A673 (cell line): ENCODE measurements at regions not wholly inside any gene's neighbourhood (a gene's known extent, or its start where the extent isn't known, plus 50 kb on each side); places are given as distances from the start of the nearest gene placed in this dataset.

ENCODE experiments used
- EZH2 ChIP-seq: fragments of 200-600 bp; sonication (generic); IDR thresholded peaks from 2 replicates; pipeline ENCODE4 v1.6.1; 2017; ENCODE audit warnings: borderline replicate concordance, low read depth, mild to moderate bottlenecking, mixed read lengths, antibody characterized with exemption, low read length; ENCODE audit not compliant: poor library complexity, severe bottlenecking
- TF ChIP-seq, protein P1 (sequence below): fragments of 300-800, 200-600 bp; sonication (generic); conservative IDR thresholded peaks from 2 replicates; pipeline ENCODE4 v1.5.1; 2017; ENCODE audit warnings: low read depth, mild to moderate bottlenecking, antibody characterized with exemption, low read length, moderate library complexity, mixed read lengths

- TF ChIP-seq, protein P1, sequence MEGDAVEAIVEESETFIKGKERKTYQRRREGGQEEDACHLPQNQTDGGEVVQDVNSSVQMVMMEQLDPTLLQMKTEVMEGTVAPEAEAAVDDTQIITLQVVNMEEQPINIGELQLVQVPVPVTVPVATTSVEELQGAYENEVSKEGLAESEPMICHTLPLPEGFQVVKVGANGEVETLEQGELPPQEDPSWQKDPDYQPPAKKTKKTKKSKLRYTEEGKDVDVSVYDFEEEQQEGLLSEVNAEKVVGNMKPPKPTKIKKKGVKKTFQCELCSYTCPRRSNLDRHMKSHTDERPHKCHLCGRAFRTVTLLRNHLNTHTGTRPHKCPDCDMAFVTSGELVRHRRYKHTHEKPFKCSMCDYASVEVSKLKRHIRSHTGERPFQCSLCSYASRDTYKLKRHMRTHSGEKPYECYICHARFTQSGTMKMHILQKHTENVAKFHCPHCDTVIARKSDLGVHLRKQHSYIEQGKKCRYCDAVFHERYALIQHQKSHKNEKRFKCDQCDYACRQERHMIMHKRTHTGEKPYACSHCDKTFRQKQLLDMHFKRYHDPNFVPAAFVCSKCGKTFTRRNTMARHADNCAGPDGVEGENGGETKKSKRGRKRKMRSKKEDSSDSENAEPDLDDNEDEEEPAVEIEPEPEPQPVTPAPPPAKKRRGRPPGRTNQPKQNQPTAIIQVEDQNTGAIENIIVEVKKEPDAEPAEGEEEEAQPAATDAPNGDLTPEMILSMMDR = no peak
- TF ChIP-seq EZH2 = no peak
These were observed 62.5 kb downstream of the PJA1 start for GRCh38 chrX:69102612-69103194.
